PC-3 (cell line): ENCODE measurements at regions not wholly inside any gene's neighbourhood (a gene's known extent, or its start where the extent isn't known, plus 50 kb on each side); places are given as distances from the start of the nearest gene placed in this dataset.
"Not testable (repeated sequence)": the region's sequence is repeated elsewhere in the genome, so short reads cannot be mapped to it uniquely, and the experiment has no call there.

ENCODE experiments used
- ATAC-seq: fragments of 200-7000 bp; cut with Tn5 transposase; 2 replicates; pipeline ENCODE4 v1.9.1; 2020; ENCODE audit warnings: mild to moderate bottlenecking, moderate library complexity
- BruUV-seq: library from RNA; stranded (reverse); fragments of 400-500 nt; replicated peaks from 2 replicates; lab custom pipeline; 2021; lab: Mats Ljungman, UMichigan
- CTCF ChIA-PET: fragments of 300-600 bp; sonication (Branson Sonifier 250); formaldehyde crosslinking; loops from one replicate; lab custom pipeline; 2022; ENCODE audit warnings: antibody characterized with exemption; lab: Charles Lee
- POLR2A ChIA-PET: fragments of 300-600 bp; sonication (Branson Sonifier 250); formaldehyde crosslinking; loops from one replicate; lab custom pipeline; 2022; ENCODE audit warnings: antibody characterized with exemption; ENCODE audit not compliant: unreplicated experiment; lab: Charles Lee
- DNase-seq: peaks from one replicate; pipeline ENCODE4 v3.0.0-alpha.2; 2015
- H2AFZ ChIP-seq: fragments of 300-600 bp; sonication (generic); 2 replicates; pipeline ENCODE4 v1.6.0; 2016; ENCODE audit warnings: antibody characterized with exemption, low read length
- H3F3A ChIP-seq: fragments of 300-600 bp; sonication (generic); one replicate; pipeline ENCODE4 v1.6.0; 2017; ENCODE audit warnings: antibody characterized with exemption, low read length, control low read depth, mild to moderate bottlenecking; ENCODE audit not compliant: unreplicated experiment
- H3K27ac ChIP-seq: fragments of 300-600 bp; sonication (generic); 2 replicates; pipeline ENCODE4 v1.5.1; 2016; ENCODE audit warnings: mild to moderate bottlenecking, low read length
- H3K27me3 ChIP-seq: fragments of 300-600 bp; sonication (generic); 2 replicates; pipeline ENCODE4 v1.6.1; 2016; ENCODE audit warnings: low read length, mixed read lengths
- H3K36me3 ChIP-seq: fragments of 300-600 bp; sonication (generic); 2 replicates; pipeline ENCODE4 v1.6.1; 2016; ENCODE audit warnings: low read depth, mixed run types, low read length, mixed read lengths
- H3K4me1 ChIP-seq: fragments of 300-600 bp; sonication (generic); 2 replicates; pipeline ENCODE4 v1.5.1; 2016; ENCODE audit warnings: low read length; ENCODE audit not compliant: insufficient read depth
- H3K4me2 ChIP-seq: fragments of 300-600 bp; sonication (generic); 2 replicates; pipeline ENCODE4 v1.6.0; 2016; ENCODE audit warnings: low read length
- H3K4me3 ChIP-seq: fragments of 300-600 bp; sonication (generic); 2 replicates; pipeline ENCODE4 v1.5.1; 2016; ENCODE audit warnings: mild to moderate bottlenecking, low read length, mixed read lengths
- H3K79me2 ChIP-seq: fragments of 300-600 bp; sonication (generic); 2 replicates; pipeline ENCODE4 v1.6.1; 2017; ENCODE audit warnings: low read length, mixed read lengths
- H3K9ac ChIP-seq: fragments of 300-600 bp; sonication (generic); 2 replicates; pipeline ENCODE4 v1.6.0; 2016; ENCODE audit warnings: mild to moderate bottlenecking, low read length
- H3K9me2 ChIP-seq: fragments of 300-600 bp; sonication (generic); replicated peaks from 2 replicates; pipeline ENCODE4 v1.6.1; 2016; ENCODE audit warnings: mixed run types, low read length, mixed read lengths
- H3K9me3 ChIP-seq: fragments of 300-600 bp; sonication (generic); 2 replicates; pipeline ENCODE4 v1.6.1; 2016; ENCODE audit warnings: low read length, mixed read lengths
- H4K20me1 ChIP-seq: fragments of 300-600 bp; sonication (generic); 2 replicates; pipeline ENCODE4 v1.6.1; 2016; ENCODE audit warnings: low read length, mixed read lengths
- EZH2 ChIP-seq: fragments of 300-600 bp; sonication (generic); IDR thresholded peaks from one replicate; pipeline ENCODE4 v1.6.1; 2017; ENCODE audit warnings: antibody characterized with exemption, mild to moderate bottlenecking, low read length; ENCODE audit not compliant: unreplicated experiment
- EZH2phosphoT487 ChIP-seq: fragments of 300-600 bp; sonication (generic); IDR thresholded peaks from 2 replicates; pipeline ENCODE4 v1.6.1; 2018; ENCODE audit warnings: mild to moderate bottlenecking, antibody characterized with exemption, low read length, borderline replicate concordance
- intact Hi-C: fragments of 100-400 bp; cut with micrococcal nuclease; formaldehyde crosslinking; loops from 2 replicates; pipeline ENCODE4 v1.9.0; 2023
- TF ChIP-seq, protein P1 (sequence below): fragments of 300-600 bp; sonication (generic); conservative IDR thresholded peaks from 2 replicates; pipeline ENCODE4 v1.5.1; 2017; ENCODE audit warnings: antibody characterized with exemption, low read depth, mild to moderate bottlenecking, low read length

DNA sequence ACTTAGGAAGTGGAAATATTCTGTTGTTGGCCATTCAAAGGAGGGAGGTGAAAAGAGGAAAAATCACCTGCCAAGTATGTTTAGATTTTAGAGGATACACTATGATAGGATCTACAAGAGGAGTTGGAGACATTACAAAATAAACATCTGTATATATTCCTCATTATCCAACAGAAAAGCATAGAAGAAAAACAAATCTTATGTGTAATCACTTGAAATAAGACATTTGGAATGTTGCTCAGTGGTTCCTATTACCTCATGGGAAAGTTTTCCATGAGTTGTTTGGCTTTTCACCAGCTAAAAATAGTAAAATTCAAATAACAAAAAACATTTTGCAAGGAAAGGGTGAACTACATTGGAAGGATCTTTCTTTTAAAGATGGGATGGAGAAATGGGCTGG lies 76.7 kb upstream of the CARMIL1 start:
- no peak for TF ChIP-seq EZH2phosphoT487
- TF ChIP-seq, protein P1, sequence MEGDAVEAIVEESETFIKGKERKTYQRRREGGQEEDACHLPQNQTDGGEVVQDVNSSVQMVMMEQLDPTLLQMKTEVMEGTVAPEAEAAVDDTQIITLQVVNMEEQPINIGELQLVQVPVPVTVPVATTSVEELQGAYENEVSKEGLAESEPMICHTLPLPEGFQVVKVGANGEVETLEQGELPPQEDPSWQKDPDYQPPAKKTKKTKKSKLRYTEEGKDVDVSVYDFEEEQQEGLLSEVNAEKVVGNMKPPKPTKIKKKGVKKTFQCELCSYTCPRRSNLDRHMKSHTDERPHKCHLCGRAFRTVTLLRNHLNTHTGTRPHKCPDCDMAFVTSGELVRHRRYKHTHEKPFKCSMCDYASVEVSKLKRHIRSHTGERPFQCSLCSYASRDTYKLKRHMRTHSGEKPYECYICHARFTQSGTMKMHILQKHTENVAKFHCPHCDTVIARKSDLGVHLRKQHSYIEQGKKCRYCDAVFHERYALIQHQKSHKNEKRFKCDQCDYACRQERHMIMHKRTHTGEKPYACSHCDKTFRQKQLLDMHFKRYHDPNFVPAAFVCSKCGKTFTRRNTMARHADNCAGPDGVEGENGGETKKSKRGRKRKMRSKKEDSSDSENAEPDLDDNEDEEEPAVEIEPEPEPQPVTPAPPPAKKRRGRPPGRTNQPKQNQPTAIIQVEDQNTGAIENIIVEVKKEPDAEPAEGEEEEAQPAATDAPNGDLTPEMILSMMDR: no peak
- peaks cover 6% of the 10 kb centered on the region; the same call in 1 of the 2 replicates for H3K4me1 ChIP-seq
- no peak overlapping the region for H3K4me3 ChIP-seq
- no peaks in the 10 kb centered on the region for H4K20me1 ChIP-seq
- ChIA-PET CTCF (no interaction called here), POLR2A (no interaction called here)
- BruUV-seq: no TSS peak
- H3K4me2 ChIP-seq: no peak overlapping the region
- ATAC-seq (peak; percentile 22; the same call in 1 of the 2 replicates), DNase-seq (peak; percentile 45)
- intact Hi-C loops: no loop called here
- H3K27ac ChIP-seq: no peak overlapping the region
- no peaks in the 10 kb centered on the region for H3K9me2 ChIP-seq
- H3K9ac ChIP-seq: no peak overlapping the region
- no peak overlapping the region for H2AFZ ChIP-seq
- no peaks in the 10 kb centered on the region for H3K79me2 ChIP-seq
- no peaks in the 10 kb centered on the region for H3K27me3 ChIP-seq
- H3K9me3 ChIP-seq: peaks cover 10% of the 10 kb centered on the region
- H3K36me3 ChIP-seq: no peaks in the 10 kb centered on the region
- no peaks in the 10 kb centered on the region for H3F3A ChIP-seq

DNA sequence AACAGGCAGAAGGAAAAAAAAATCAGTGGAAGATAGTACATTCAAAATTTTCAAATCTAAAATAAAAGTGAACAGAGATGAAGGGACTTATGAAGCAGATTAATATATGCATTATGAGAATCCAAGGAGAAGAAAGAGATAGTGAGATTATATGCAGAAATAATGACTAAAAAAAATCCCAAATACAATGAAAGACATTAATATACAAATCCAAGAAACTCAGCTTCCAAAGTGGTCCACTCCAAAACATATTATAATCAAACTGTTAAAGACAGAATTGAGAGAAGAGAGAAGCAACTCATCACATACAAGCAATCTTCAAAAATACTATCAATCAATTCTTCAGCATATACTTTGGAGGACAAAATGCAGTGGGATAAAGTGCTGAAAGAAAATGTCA lies 73.5 kb upstream of the CARMIL1 start:
- H3K4me1 ChIP-seq: peaks cover 6% of the 10 kb centered on the region; the same call in 1 of the 2 replicates
- H3K27ac ChIP-seq: no peak overlapping the region
- ATAC-seq (no peak), DNase-seq (no peak)
- CTCF ChIA-PET: no interaction called here
- no peaks in the 10 kb centered on the region for H4K20me1 ChIP-seq
- no peaks in the 10 kb centered on the region for H3F3A ChIP-seq
- H3K79me2 ChIP-seq: no peaks in the 10 kb centered on the region
- POLR2A ChIA-PET: no interaction called here
- H3K4me3 ChIP-seq: no peak overlapping the region
- H3K27me3 ChIP-seq: no peaks in the 10 kb centered on the region
- H3K9me2 ChIP-seq: no peaks in the 10 kb centered on the region
- H3K9me3 ChIP-seq: peaks cover 10% of the 10 kb centered on the region
- no peak overlapping the region for H2AFZ ChIP-seq
- intact Hi-C loops: no loop called here
- H3K36me3 ChIP-seq: no peaks in the 10 kb centered on the region
- TF ChIP-seq, protein P1: no peak
- no peak for TF ChIP-seq EZH2
- no peak for TF ChIP-seq EZH2phosphoT487
- H3K9ac ChIP-seq: no peak overlapping the region
- BruUV-seq: no TSS peak
- no peak overlapping the region for H3K4me2 ChIP-seq

DNA sequence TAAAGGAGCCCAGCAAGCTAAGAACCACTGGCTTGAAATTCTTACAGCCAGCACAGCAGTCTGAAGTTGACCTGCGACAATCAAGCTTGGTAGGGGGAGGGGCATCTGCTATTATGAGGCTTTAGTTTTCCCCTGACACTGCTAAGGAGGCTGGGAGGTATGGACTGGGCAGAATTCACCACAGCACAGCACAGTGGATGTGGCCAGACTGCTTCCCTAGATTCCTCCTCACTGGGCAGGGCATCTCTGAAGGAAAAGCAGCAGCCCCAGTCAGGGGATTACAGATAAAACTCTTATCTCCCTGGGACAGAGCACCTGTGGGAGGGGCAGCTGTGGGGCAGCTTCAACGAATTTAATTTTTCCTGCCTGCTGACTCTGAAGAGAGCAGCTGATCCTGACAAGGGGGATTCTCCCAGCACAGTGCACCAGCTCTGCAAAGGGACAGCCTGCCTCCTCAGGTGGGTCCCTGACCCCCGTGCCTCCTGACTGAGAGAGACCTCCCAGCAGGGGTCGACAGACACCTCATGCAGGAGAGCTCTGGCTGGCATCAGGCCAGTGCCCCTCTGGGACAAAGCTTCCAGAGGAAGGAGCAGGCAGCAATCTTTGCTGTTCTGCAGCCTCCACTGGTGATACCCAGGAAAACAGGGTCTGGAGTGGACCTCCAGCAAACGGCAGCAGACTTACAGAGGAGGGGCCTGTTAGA lies 71.6 kb upstream of the CARMIL1 start:
- BruUV-seq, H3K4me1 ChIP-seq, intact Hi-C loops, H3K79me2 ChIP-seq, DNase-seq, H3K27ac ChIP-seq, ATAC-seq, H3K4me2 ChIP-seq, H3K4me3 ChIP-seq, CTCF ChIA-PET, H3F3A ChIP-seq, H4K20me1 ChIP-seq, H2AFZ ChIP-seq, POLR2A ChIA-PET, H3K9ac ChIP-seq, H3K36me3 ChIP-seq, H3K9me3 ChIP-seq, H3K27me3 ChIP-seq, H3K9me2 ChIP-seq: not testable (repeated sequence)
